ENCODE measurements at regions not wholly inside any gene's neighbourhood (a gene's known extent, or its start where the extent isn't known, plus 50 kb on each side); places are given as distances from the start of the nearest gene placed in this dataset.

GRCh38 chr21:27369978-27370571, 403.2 kb upstream of the ADAMTS5 start:
- TF ChIP-seq, protein P1, sequence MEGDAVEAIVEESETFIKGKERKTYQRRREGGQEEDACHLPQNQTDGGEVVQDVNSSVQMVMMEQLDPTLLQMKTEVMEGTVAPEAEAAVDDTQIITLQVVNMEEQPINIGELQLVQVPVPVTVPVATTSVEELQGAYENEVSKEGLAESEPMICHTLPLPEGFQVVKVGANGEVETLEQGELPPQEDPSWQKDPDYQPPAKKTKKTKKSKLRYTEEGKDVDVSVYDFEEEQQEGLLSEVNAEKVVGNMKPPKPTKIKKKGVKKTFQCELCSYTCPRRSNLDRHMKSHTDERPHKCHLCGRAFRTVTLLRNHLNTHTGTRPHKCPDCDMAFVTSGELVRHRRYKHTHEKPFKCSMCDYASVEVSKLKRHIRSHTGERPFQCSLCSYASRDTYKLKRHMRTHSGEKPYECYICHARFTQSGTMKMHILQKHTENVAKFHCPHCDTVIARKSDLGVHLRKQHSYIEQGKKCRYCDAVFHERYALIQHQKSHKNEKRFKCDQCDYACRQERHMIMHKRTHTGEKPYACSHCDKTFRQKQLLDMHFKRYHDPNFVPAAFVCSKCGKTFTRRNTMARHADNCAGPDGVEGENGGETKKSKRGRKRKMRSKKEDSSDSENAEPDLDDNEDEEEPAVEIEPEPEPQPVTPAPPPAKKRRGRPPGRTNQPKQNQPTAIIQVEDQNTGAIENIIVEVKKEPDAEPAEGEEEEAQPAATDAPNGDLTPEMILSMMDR (IDR thresholded peaks at IDR 0.05) = no peak
- no peak for TF ChIP-seq POLR2A (IDR thresholded peaks at IDR 0.05)

Data from uterus (tissue), 2 donors.